ENCODE measurements at regions not wholly inside any gene's neighbourhood (a gene's known extent, or its start where the extent isn't known, plus 50 kb on each side); places are given as distances from the start of the nearest gene placed in this dataset.
"Not testable (repeated sequence)": the region's sequence is repeated elsewhere in the genome, so short reads cannot be mapped to it uniquely, and the experiment has no call there.

- no peaks in the 10 kb centered on the region for H3K36me3 Mint-ChIP-seq
These were observed 174.4 kb downstream of the RPIA start for GRCh38 chr2:88865801-88866371.

GRCh38 chr2:88866756-88867155, 175.3 kb downstream of the RPIA start:
- peaks cover 23% of the 10 kb centered on the region for H3K4me1 Mint-ChIP-seq (ENCODE audit: low read depth)
- no peaks in the 10 kb centered on the region for H3K9me3 Mint-ChIP-seq (ENCODE audit: low read depth)

More at GRCh38 chr2:88865801-88866371, 174.4 kb downstream of the RPIA start:
- Mint-ChIP-seq H3K4me1 (ENCODE audit: low read depth) (peaks cover 23% of the 10 kb centered on the region), H3K27ac (no peak overlapping the region), H3K4me3 (no peak overlapping the region), H3K9me3 (ENCODE audit: low read depth) (no peaks in the 10 kb centered on the region), H3K27me3 (peaks cover 6% of the 10 kb centered on the region)

DNA sequence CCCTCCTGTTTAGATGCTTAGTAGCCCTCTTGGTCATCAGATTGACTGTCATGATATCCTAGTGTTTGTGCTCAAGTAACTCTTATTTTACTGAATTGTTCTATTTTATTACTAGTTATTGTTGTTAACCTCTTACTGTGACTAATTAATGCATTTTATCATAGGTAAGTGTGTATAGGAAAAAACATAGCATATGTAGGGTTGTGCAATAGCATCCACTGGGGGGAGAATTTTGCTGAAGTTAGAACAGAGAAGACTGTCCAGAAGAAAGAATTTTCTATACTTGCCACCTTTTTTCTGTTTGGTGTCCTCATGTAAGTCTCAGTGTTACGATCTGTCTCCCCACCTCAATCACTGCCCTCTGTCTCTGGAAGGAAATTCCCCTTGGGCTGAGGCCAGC, 177.4 kb downstream of the RPIA start:
- peaks cover 23% of the 10 kb centered on the region for H3K4me1 Mint-ChIP-seq (ENCODE audit: low read depth)
- H3K27me3 Mint-ChIP-seq = peaks cover 15% of the 10 kb centered on the region
- H3K36me3 Mint-ChIP-seq = no peaks in the 10 kb centered on the region
- H3K4me3 Mint-ChIP-seq = no peak overlapping the region
- H3K27ac Mint-ChIP-seq = no peak overlapping the region
- no peaks in the 10 kb centered on the region for H3K9me3 Mint-ChIP-seq (ENCODE audit: low read depth)

More at GRCh38 chr2:88866756-88867155, 175.3 kb downstream of the RPIA start:
- Mint-ChIP-seq H3K27me3 (peaks cover 10% of the 10 kb centered on the region), H3K36me3 (no peaks in the 10 kb centered on the region), H3K4me3 (peak overlapping the region; percentile 18), H3K27ac (no peak overlapping the region)

DNA sequence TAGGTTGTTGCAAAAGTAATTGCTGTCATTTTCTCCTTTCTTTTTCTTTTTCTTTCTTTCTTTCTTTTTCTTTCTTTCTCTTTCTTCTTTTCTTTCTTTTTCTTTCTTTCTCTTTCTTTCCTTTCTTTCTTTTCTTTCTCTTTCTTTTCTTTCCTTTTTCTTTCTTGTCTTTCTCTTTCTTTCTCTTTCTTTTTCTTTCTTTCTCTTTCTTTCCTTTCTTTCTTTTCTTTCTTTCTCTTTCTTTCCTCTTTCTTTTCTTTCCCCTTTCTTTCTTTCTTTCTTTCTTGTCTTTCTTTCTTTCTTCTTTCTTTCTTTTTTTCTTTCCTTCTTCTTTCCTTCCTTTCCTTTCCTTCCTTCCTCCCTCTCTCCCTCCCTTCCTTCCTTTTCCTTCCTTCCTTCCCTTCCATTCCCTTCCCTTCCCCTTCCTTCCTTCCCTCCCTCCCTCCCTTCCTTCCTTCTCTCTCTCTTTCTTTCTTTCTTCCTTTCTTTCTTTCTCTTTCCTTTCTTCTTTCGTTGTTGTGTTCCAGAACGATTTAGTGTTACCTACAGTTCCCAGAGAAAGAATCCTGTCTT, 178.9 kb downstream of the RPIA start:
- H3K27me3 Mint-ChIP-seq = peaks cover 11% of the 10 kb centered on the region
- no peak overlapping the region for H3K27ac Mint-ChIP-seq
- H3K4me1 Mint-ChIP-seq (ENCODE audit: low read depth) = peaks cover 17% of the 10 kb centered on the region
- no peaks in the 10 kb centered on the region for H3K36me3 Mint-ChIP-seq
- no peaks in the 10 kb centered on the region for H3K9me3 Mint-ChIP-seq (ENCODE audit: low read depth)
- H3K4me3 Mint-ChIP-seq = no peak overlapping the region

GRCh38 chr2:88871336-88871735, 179.9 kb downstream of the RPIA start:
- Mint-ChIP-seq H3K9me3 (ENCODE audit: low read depth) (no peaks in the 10 kb centered on the region), H3K27ac (no peak overlapping the region), H3K27me3 (peaks cover 11% of the 10 kb centered on the region), H3K4me1 (ENCODE audit: low read depth) (peaks cover 8% of the 10 kb centered on the region), H3K36me3 (no peaks in the 10 kb centered on the region), H3K4me3 (no peak overlapping the region)

- H3K9me3 Mint-ChIP-seq (ENCODE audit: low read depth) = no peaks in the 10 kb centered on the region
- H3K27ac Mint-ChIP-seq = no peak overlapping the region
- H3K4me1 Mint-ChIP-seq (ENCODE audit: low read depth) = no peaks in the 10 kb centered on the region
- H3K36me3 Mint-ChIP-seq = no peaks in the 10 kb centered on the region
- peaks cover 11% of the 10 kb centered on the region for H3K27me3 Mint-ChIP-seq
- H3K4me3 Mint-ChIP-seq = no peak overlapping the region
These were observed 182.1 kb downstream of the RPIA start for GRCh38 chr2:88873620-88874019.

DNA sequence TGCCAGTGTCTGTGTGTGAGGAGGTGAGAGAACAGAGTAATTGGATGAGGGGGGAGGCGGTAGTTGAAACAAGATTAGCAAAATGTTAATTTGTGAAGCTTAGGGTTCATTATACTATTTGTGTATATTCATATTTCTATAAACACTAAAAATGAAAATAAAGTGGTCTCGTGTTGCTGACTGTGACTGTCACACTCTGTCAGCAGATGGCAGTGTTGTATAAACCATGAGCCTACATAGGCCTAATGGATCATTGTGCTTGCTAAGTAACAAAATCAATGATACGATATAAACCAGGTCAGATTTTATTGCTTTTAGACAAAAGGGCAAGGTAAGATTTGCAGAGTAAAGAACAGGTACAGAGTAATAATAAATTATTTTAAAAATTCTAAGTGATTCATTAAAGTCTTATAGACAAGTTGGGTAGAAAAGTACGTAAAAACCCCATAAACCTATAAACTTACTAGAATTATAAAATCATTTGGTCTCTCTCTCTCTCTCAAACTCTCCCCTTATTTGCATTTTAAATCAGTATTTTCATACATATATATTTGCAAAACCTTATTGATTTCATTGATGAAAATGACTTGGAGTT, 182.7 kb downstream of the RPIA start:
- no peaks in the 10 kb centered on the region for H3K36me3 Mint-ChIP-seq
- H3K27me3 Mint-ChIP-seq = peaks cover 11% of the 10 kb centered on the region
- no peak overlapping the region for H3K4me3 Mint-ChIP-seq
- H3K9me3 Mint-ChIP-seq (ENCODE audit: low read depth) = no peaks in the 10 kb centered on the region
- no peak overlapping the region for H3K27ac Mint-ChIP-seq
- H3K4me1 Mint-ChIP-seq (ENCODE audit: low read depth) = no peaks in the 10 kb centered on the region

GRCh38 chr2:88875736-88876135, 184.3 kb downstream of the RPIA start:
- no peaks in the 10 kb centered on the region for H3K9me3 Mint-ChIP-seq (ENCODE audit: low read depth)
- H3K27me3 Mint-ChIP-seq = peaks cover 10% of the 10 kb centered on the region
- H3K4me3 Mint-ChIP-seq = no peak overlapping the region
- H3K36me3 Mint-ChIP-seq = no peaks in the 10 kb centered on the region
- no peaks in the 10 kb centered on the region for H3K4me1 Mint-ChIP-seq (ENCODE audit: low read depth)
- no peak overlapping the region for H3K27ac Mint-ChIP-seq

GRCh38 chr2:88880441-88880953, 189.0 kb downstream of the RPIA start:
- H3K27ac Mint-ChIP-seq = no peak overlapping the region
- peaks cover 2% of the 10 kb centered on the region for H3K27me3 Mint-ChIP-seq
- H3K4me3 Mint-ChIP-seq = no peak overlapping the region
- no peaks in the 10 kb centered on the region for H3K36me3 Mint-ChIP-seq
- no peaks in the 10 kb centered on the region for H3K4me1 Mint-ChIP-seq (ENCODE audit: low read depth)
- no peaks in the 10 kb centered on the region for H3K9me3 Mint-ChIP-seq (ENCODE audit: low read depth)

- H3K4me1 Mint-ChIP-seq (ENCODE audit: low read depth) = no peaks in the 10 kb centered on the region
- peaks cover 4% of the 10 kb centered on the region for H3K27me3 Mint-ChIP-seq
- no peak overlapping the region for H3K27ac Mint-ChIP-seq
- H3K9me3 Mint-ChIP-seq (ENCODE audit: low read depth) = no peaks in the 10 kb centered on the region
- no peaks in the 10 kb centered on the region for H3K36me3 Mint-ChIP-seq
- H3K4me3 Mint-ChIP-seq = no peak overlapping the region
These were observed 193.8 kb downstream of the RPIA start for GRCh38 chr2:88885275-88885674.

GRCh38 chr2:88885679-88886416, 194.4 kb downstream of the RPIA start:
- H3K4me1 Mint-ChIP-seq (ENCODE audit: low read depth) = no peaks in the 10 kb centered on the region
- H3K9me3 Mint-ChIP-seq (ENCODE audit: low read depth) = no peaks in the 10 kb centered on the region
- H3K27ac Mint-ChIP-seq = no peak overlapping the region
- H3K36me3 Mint-ChIP-seq = no peaks in the 10 kb centered on the region
- H3K4me3 Mint-ChIP-seq = no peak overlapping the region
- H3K27me3 Mint-ChIP-seq = peaks cover 4% of the 10 kb centered on the region

GRCh38 chr2:88887466-88887865, 196.0 kb downstream of the RPIA start:
- not testable (repeated sequence) for H3K27ac Mint-ChIP-seq; H3K27me3 Mint-ChIP-seq; H3K4me1 Mint-ChIP-seq (ENCODE audit: low read depth); H3K9me3 Mint-ChIP-seq (ENCODE audit: low read depth); H3K36me3 Mint-ChIP-seq; H3K4me3 Mint-ChIP-seq

DNA sequence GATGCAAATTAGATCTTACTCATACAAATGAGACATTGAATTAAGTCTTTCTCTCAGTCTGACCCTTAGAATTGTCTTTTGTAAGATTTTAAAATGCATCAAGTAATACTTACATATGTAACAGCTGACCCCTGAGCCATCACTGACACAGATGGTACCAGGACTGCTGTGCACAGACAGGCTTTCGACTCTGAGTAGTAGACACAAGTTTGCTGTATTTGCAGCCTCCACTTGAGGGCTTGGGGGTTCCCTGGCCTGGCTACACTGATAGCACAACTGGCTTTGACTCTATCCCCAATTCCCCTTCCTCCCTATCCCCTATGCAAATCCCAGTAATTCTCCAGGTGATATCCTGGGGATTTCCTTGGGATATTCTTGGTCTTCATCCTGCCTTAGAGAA, 200.7 kb downstream of the RPIA start:
- Mint-ChIP-seq H3K27me3 (peaks cover 2% of the 10 kb centered on the region), H3K27ac (no peak overlapping the region), H3K4me3 (no peak overlapping the region), H3K36me3 (no peaks in the 10 kb centered on the region), H3K9me3 (ENCODE audit: low read depth) (no peaks in the 10 kb centered on the region), H3K4me1 (ENCODE audit: low read depth) (no peaks in the 10 kb centered on the region)

GRCh38 chr2:88892788-88893187, 201.3 kb downstream of the RPIA start:
- Mint-ChIP-seq H3K4me3 (no peak overlapping the region), H3K9me3 (ENCODE audit: low read depth) (no peaks in the 10 kb centered on the region), H3K27ac (no peak overlapping the region), H3K27me3 (peaks cover 2% of the 10 kb centered on the region), H3K36me3 (no peaks in the 10 kb centered on the region), H3K4me1 (ENCODE audit: low read depth) (no peaks in the 10 kb centered on the region)

GRCh38 chr2:88896971-88897370, 205.5 kb downstream of the RPIA start:
- no peaks in the 10 kb centered on the region for H3K36me3 Mint-ChIP-seq
- H3K4me1 Mint-ChIP-seq (ENCODE audit: low read depth) = no peaks in the 10 kb centered on the region
- H3K27me3 Mint-ChIP-seq = peaks cover 4% of the 10 kb centered on the region
- H3K4me3 Mint-ChIP-seq = no peak overlapping the region
- no peaks in the 10 kb centered on the region for H3K9me3 Mint-ChIP-seq (ENCODE audit: low read depth)
- no peak overlapping the region for H3K27ac Mint-ChIP-seq

Measured in activated naive CD8-positive, alpha-beta T cell (primary cell).